Spinal cord (tissue), 9 donors: ENCODE measurements at regions not wholly inside any gene's neighbourhood (a gene's known extent, or its start where the extent isn't known, plus 50 kb on each side); places are given as distances from the start of the nearest gene placed in this dataset.

Source experiments
- DNase-seq, 6 donors: peaks; one replicate each; pipeline versions ENCODE4 v3.0.0 to v3.0.0-alpha.2; 2013 to 2015; ENCODE audit warnings: low spot score in 6 of 6, low read depth in 4 of 6
- H3K27ac ChIP-seq: one replicate; pipeline ENCODE4 v1.5.1; 2013; ENCODE audit warnings: low read depth, low read length, control low read depth
- H3K27me3 ChIP-seq: one replicate; pipeline ENCODE4 v1.6.1; 2013; ENCODE audit warnings: low read length; ENCODE audit not compliant: control insufficient read depth, insufficient read depth
- H3K36me3 ChIP-seq: one replicate; pipeline ENCODE4 v1.6.1; 2013; ENCODE audit warnings: low read length; ENCODE audit not compliant: control insufficient read depth, insufficient read depth
- H3K4me1 ChIP-seq: one replicate; pipeline ENCODE4 v1.6.1; 2013; ENCODE audit warnings: low read length; ENCODE audit not compliant: control insufficient read depth, insufficient read depth
- H3K4me3 ChIP-seq: one replicate; pipeline ENCODE4 v1.5.1; 2013; ENCODE audit warnings: low read depth, low read length, control low read depth
- H3K9me3 ChIP-seq: one replicate; pipeline ENCODE4 v1.6.1; 2013; ENCODE audit warnings: low read length; ENCODE audit not compliant: control insufficient read depth, insufficient read depth
- WGBS: methylation state at CpG from one replicate; pipeline ENCODE4 v1.1.5; 2013; ENCODE audit warnings: missing lambda C conversion rate; ENCODE audit not compliant: insufficient coverage; 5-methylcytosine and 5-hydroxymethylcytosine counted together
- donor health status: healthy.

- Histone ChIP-seq H3K9me3 (peaks cover 1% of the 10 kb centered on the region), H3K4me1 (no peaks in the 10 kb centered on the region), H3K27me3 (no peaks in the 10 kb centered on the region), H3K4me3 (no peak overlapping the region), H3K27ac (no peak overlapping the region), H3K36me3 (no peaks in the 10 kb centered on the region)
- WGBS, result no CpG with 5 or more reads among the region's 5 CpGs
- DNase-seq, result peak in 2 of 6 donors; percentile 41 to 53
Observed at GRCh38 chr6:112979830-112980229, 632.7 kb downstream of the RFPL4B start.

GRCh38 chr6:112980676-112981075, 633.5 kb downstream of the RFPL4B start:
- Histone ChIP-seq H3K36me3 (no peaks in the 10 kb centered on the region), H3K4me3 (no peak overlapping the region), H3K27me3 (no peaks in the 10 kb centered on the region), H3K9me3 (peaks cover 1% of the 10 kb centered on the region), H3K27ac (no peak overlapping the region), H3K4me1 (no peaks in the 10 kb centered on the region)
- WGBS, result no CpG with 5 or more reads among the region's 3 CpGs
- peak in 1 of 6 donors; percentile 19 for DNase-seq

DNA sequence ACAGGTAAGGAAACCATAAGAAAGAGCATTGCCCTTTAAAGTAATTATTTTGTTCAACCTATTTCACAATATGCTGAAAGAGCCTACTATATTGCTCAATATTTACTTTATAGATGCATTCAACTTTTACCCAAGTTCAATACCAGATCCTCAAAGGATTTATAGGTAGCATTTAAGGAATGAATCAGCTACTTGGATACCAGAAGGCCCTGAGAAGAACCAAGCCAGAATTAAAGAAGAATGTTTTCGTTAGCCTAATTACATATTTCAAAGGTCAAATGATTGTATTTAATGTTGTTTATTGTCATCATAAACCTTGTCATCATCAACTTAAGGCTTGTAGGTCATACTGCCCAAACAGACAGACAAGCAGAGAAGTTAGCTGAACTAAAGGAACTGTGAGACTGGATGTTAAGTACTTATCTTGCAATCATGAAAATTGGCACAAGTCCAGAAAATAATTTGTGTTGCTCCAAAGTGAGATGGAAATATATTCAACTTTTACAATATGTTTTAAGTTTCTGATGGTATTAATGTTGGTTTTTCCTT, 636.7 kb downstream of the RFPL4B start:
- Histone ChIP-seq H3K4me3 (no peak overlapping the region), H3K9me3 (no peaks in the 10 kb centered on the region), H3K27me3 (no peaks in the 10 kb centered on the region), H3K36me3 (no peaks in the 10 kb centered on the region), H3K27ac (no peak overlapping the region), H3K4me1 (no peaks in the 10 kb centered on the region)
- WGBS, result no CpG with 5 or more reads among the region's 1 CpG
- DNase-seq, result no peak

GRCh38 chr6:112984899-112985298, 637.8 kb downstream of the RFPL4B start:
- Histone ChIP-seq H3K4me3 (no peak overlapping the region), H3K4me1 (no peaks in the 10 kb centered on the region), H3K27ac (no peak overlapping the region), H3K36me3 (no peaks in the 10 kb centered on the region), H3K27me3 (no peaks in the 10 kb centered on the region), H3K9me3 (no peaks in the 10 kb centered on the region)
- DNase-seq, result no peak
- 71% methylated on average over 2 of the region's 2 CpGs for WGBS

DNA sequence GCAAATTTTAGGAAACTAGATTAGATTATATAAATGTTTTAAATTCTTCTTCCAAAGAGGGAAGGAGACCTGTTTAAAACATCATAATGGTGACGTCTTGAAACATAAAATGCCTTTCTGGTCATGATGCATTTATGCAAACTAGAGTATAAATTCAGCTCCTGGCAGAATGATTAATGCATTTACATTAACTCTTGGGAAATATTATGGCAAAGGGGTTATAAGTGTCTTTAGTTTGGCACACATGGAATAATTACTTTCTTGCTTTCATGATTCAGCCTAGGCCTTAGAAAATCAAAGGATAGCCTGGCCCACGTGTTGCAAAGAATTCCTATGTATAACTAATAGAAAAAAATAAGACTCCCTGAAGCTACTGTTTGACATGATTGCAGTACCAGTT, 639.2 kb downstream of the RFPL4B start:
- Histone ChIP-seq H3K4me1 (no peaks in the 10 kb centered on the region), H3K36me3 (no peaks in the 10 kb centered on the region), H3K27me3 (no peaks in the 10 kb centered on the region), H3K9me3 (no peaks in the 10 kb centered on the region), H3K27ac (no peak overlapping the region), H3K4me3 (no peak overlapping the region)
- peak in 1 of 6 donors; percentile 14 for DNase-seq
- WGBS, result no CpG with 5 or more reads among the region's 2 CpGs

DNA sequence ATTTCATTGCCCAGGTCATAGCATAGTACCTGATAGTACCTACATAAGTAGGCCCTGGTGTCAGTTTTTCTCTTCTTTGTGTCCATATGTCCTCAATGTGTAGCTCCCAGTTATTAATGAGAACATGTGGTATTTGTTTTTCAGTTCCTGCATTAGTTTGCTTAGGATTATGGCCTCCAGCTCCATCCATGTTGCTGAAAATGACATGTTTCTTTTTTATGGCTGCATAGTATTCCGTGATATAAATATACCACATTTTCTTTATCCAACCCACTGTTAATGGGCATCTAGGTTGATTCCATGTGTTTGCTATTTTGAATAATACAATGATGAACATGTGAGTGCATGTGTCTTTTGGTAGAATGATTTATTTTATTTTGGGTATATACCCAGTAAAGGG, 641.6 kb downstream of the RFPL4B start:
- Histone ChIP-seq H3K27ac (no peak overlapping the region), H3K27me3 (no peaks in the 10 kb centered on the region), H3K4me1 (no peaks in the 10 kb centered on the region), H3K4me3 (no peak overlapping the region), H3K9me3 (no peaks in the 10 kb centered on the region), H3K36me3 (no peaks in the 10 kb centered on the region)
- WGBS, result no CpG with 5 or more reads among the region's 1 CpG
- no peak for DNase-seq

GRCh38 chr6:112990971-112991370, 643.8 kb downstream of the RFPL4B start:
- Histone ChIP-seq H3K36me3 (no peaks in the 10 kb centered on the region), H3K4me3 (no peak overlapping the region), H3K4me1 (no peaks in the 10 kb centered on the region), H3K27me3 (no peaks in the 10 kb centered on the region), H3K27ac (no peak overlapping the region), H3K9me3 (no peaks in the 10 kb centered on the region)
- DNase-seq, result no peak

GRCh38 chr6:112991912-112992311, 644.8 kb downstream of the RFPL4B start:
- no peak for DNase-seq
- Histone ChIP-seq H3K36me3 (no peaks in the 10 kb centered on the region), H3K4me1 (no peaks in the 10 kb centered on the region), H3K27ac (no peak overlapping the region), H3K9me3 (no peaks in the 10 kb centered on the region), H3K27me3 (no peaks in the 10 kb centered on the region), H3K4me3 (no peak overlapping the region)
- WGBS, result no CpG with 5 or more reads among the region's 4 CpGs

DNA sequence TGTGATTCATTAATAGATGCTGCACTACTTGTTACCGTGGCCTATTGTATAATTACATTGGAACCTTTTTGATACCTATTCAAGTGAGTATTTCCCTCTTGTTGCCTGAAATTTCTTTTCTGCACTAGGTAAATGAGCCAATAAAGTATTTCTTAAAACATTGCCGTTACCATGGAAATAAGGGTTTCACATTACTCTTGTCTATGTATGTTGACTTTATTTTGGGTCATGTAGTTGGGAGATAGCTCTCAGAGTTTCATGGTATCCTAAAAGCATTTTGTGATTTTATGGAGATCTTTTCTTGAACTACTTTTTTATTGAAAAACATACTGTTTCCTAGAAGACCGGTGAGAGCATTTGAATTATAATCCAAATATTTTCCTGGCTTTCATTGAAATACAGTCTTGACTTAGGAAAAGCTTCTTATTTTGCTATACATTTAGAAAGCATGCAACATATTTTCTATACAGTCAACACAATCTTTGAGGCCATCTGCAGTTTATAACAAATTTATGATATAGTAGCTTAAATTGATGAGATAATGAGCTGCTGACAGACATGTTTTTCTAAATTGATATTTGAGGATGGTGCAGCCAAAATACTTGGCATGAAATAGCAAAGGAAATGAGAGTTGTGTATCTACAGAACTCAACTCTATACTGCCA, 650.4 kb downstream of the RFPL4B start:
- Histone ChIP-seq H3K36me3 (no peaks in the 10 kb centered on the region), H3K27ac (no peak overlapping the region)
- no CpG with 5 or more reads among the region's 3 CpGs for WGBS

GRCh38 chr6:113004054-113004453, 656.9 kb downstream of the RFPL4B start:
- H3K27ac ChIP-seq, result no peak overlapping the region
- H3K27me3 ChIP-seq, result no peaks in the 10 kb centered on the region
- no peak for DNase-seq
- no CpG with 5 or more reads among the region's 1 CpG for WGBS
- H3K4me3 ChIP-seq, result no peak overlapping the region
- H3K4me1 ChIP-seq, result no peaks in the 10 kb centered on the region
- H3K9me3 ChIP-seq, result no peaks in the 10 kb centered on the region
- H3K36me3 ChIP-seq, result no peaks in the 10 kb centered on the region

More for the DNA sequence above, 650.4 kb downstream of the RFPL4B start:
- Histone ChIP-seq H3K27me3 (no peaks in the 10 kb centered on the region), H3K4me1 (no peaks in the 10 kb centered on the region), H3K9me3 (no peaks in the 10 kb centered on the region), H3K4me3 (no peak overlapping the region)
- DNase-seq, result peak in 1 of 6 donors; percentile 72
